Effector memory CD8-positive, alpha-beta T cell (primary cell): ENCODE measurements at regions not wholly inside any gene's neighbourhood (a gene's known extent, or its start where the extent isn't known, plus 50 kb on each side); places are given as distances from the start of the nearest gene placed in this dataset.
"Not testable (repeated sequence)": the region's sequence is repeated elsewhere in the genome, so short reads cannot be mapped to it uniquely, and the experiment has no call there.

ENCODE experiments used
- ATAC-seq: fragments of 150-1000 bp; cut with Tn5 transposase; replicated peaks from 2 replicates; pipeline ENCODE4 v1.10.0; 2021; ENCODE audit warnings: mild to moderate bottlenecking, moderate library complexity
- DNase-seq, 3 experiments: peaks; one replicate each; pipeline ENCODE4 v3.0.0; 2021
- H3K27ac Mint-ChIP-seq, 2 donors: one replicate each; pipeline ENCODE4 v1.8.0; 2022; ENCODE audit warnings: mild to moderate bottlenecking in 2 of 2, mixed read lengths in 2 of 2, moderate library complexity in 2 of 2
- H3K27me3 Mint-ChIP-seq, 2 donors: one replicate each; pipeline ENCODE4 v1.8.0; 2022; ENCODE audit warnings: mixed read lengths in 2 of 2
- H3K36me3 Mint-ChIP-seq: one replicate; pipeline ENCODE4 v1.8.0; 2022; ENCODE audit warnings: mild to moderate bottlenecking, moderate library complexity, mixed read lengths; ENCODE audit not compliant: insufficient read depth
- H3K4me1 Mint-ChIP-seq, 2 donors: one replicate each; pipeline ENCODE4 v1.8.0; 2022; ENCODE audit warnings: low read depth in 2 of 2, mixed read lengths in 2 of 2
- H3K4me3 Mint-ChIP-seq, 2 donors: one replicate each; pipeline ENCODE4 v1.8.0; 2022; ENCODE audit warnings: mild to moderate bottlenecking in 2 of 2, mixed read lengths in 2 of 2, moderate library complexity in 2 of 2
- H3K9me3 Mint-ChIP-seq, 2 donors: one replicate each; pipeline ENCODE4 v1.8.0; 2022; ENCODE audit warnings: mixed read lengths in 2 of 2

- Mint-ChIP-seq H3K27me3 (peaks cover 57 to 77% of the 10 kb centered on the region in 2 donors), H3K27ac (no peak overlapping the region), H3K9me3 (no peaks in the 10 kb centered on the region), H3K36me3 (no peaks in the 10 kb centered on the region), H3K4me3 (no peak overlapping the region), H3K4me1 (peaks cover 0 to 4% of the 10 kb centered on the region in 2 donors)
- no peak for ATAC-seq
- no peak for DNase-seq
These were observed 221.9 kb downstream of the SREK1 start for GRCh38 chr5:66365981-66366380.

GRCh38 chr5:66367814-66368541 is 223.9 kb downstream of the SREK1 start:
- Mint-ChIP-seq H3K27me3 (peaks cover 51 to 73% of the 10 kb centered on the region in 2 donors), H3K36me3 (no peaks in the 10 kb centered on the region), H3K4me1 (peaks cover 0 to 4% of the 10 kb centered on the region in 2 donors), H3K4me3 (no peak overlapping the region), H3K9me3 (no peaks in the 10 kb centered on the region), H3K27ac (no peak overlapping the region)
- DNase-seq: no peak
- no peak for ATAC-seq

GRCh38 chr5:66368811-66369210 is 224.7 kb downstream of the SREK1 start:
- DNase-seq (no peak), ATAC-seq (no peak)
- H3K9me3 Mint-ChIP-seq: no peaks in the 10 kb centered on the region
- H3K36me3 Mint-ChIP-seq: no peaks in the 10 kb centered on the region
- peaks cover 46 to 64% of the 10 kb centered on the region in 2 donors for H3K27me3 Mint-ChIP-seq
- H3K27ac Mint-ChIP-seq: no peak overlapping the region
- H3K4me1 Mint-ChIP-seq: peaks cover 0 to 4% of the 10 kb centered on the region in 2 donors
- no peak overlapping the region for H3K4me3 Mint-ChIP-seq

- Mint-ChIP-seq H3K27ac (no peak overlapping the region), H3K4me1 (no peaks in the 10 kb centered on the region), H3K36me3 (no peaks in the 10 kb centered on the region), H3K27me3 (peaks cover 22 to 49% of the 10 kb centered on the region in 2 donors), H3K4me3 (no peak overlapping the region), H3K9me3 (peaks cover 4 to 14% of the 10 kb centered on the region in 2 donors)
- ATAC-seq (no peak), DNase-seq (no peak)
These were observed 218.4 kb upstream of the MAST4 start for GRCh38 chr5:66377747-66378146.

GRCh38 chr5:66378407-66378806 is 217.8 kb upstream of the MAST4 start:
- H3K4me1 Mint-ChIP-seq: no peaks in the 10 kb centered on the region
- H3K36me3 Mint-ChIP-seq: no peaks in the 10 kb centered on the region
- DNase-seq: no peak
- peaks cover 22 to 49% of the 10 kb centered on the region in 2 donors for H3K27me3 Mint-ChIP-seq
- peaks cover 4 to 14% of the 10 kb centered on the region in 2 donors for H3K9me3 Mint-ChIP-seq
- no peak overlapping the region for H3K27ac Mint-ChIP-seq
- no peak overlapping the region for H3K4me3 Mint-ChIP-seq
- ATAC-seq: no peak

DNA sequence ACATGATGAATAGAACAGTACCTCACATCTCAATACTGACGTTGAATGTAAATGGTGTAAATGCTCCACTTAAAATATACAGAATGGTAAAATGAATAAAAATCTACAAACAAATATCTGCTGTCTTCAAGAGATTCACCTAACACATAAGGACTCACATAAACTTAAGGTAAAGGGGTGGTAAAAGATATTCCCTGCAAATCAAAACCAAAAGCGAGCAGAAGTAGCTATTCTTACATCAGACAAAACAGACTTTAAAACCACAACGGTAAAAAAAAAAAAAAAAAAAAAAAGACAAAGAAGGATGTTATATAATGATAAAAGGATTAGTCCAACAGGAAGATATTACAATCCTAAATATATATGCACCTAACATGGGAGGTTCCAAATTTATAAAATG is 214.0 kb upstream of the MAST4 start:
- H3K4me3 Mint-ChIP-seq: no peak overlapping the region
- no peak for ATAC-seq
- peaks cover 4 to 14% of the 10 kb centered on the region in 2 donors for H3K9me3 Mint-ChIP-seq
- DNase-seq: no peak
- no peak overlapping the region for H3K27ac Mint-ChIP-seq
- H3K4me1 Mint-ChIP-seq: no peaks in the 10 kb centered on the region
- H3K36me3 Mint-ChIP-seq: no peaks in the 10 kb centered on the region
- H3K27me3 Mint-ChIP-seq: peaks cover 16 to 39% of the 10 kb centered on the region in 2 donors

DNA sequence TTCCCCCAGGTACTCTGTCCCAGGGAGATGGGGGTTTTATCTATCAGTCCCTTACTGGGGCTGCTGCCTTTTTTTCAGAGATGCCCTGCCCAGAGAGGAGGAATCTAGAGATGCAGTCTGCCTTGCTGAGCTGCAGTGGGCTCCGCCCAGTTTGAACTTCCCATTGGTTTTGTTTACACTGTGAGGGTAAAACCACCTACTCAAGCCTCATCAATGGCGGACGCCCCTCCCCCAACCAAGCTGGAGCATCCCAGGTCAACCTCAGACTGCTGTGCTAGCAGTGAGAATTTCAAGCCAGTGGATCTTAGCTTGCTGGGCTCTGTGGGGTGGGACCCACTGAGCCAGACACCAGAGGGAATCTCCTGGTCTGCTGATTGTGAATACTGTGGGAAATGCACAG is 191.0 kb upstream of the MAST4 start:
- H3K36me3 Mint-ChIP-seq, ATAC-seq, H3K4me3 Mint-ChIP-seq: not testable (repeated sequence)

DNA sequence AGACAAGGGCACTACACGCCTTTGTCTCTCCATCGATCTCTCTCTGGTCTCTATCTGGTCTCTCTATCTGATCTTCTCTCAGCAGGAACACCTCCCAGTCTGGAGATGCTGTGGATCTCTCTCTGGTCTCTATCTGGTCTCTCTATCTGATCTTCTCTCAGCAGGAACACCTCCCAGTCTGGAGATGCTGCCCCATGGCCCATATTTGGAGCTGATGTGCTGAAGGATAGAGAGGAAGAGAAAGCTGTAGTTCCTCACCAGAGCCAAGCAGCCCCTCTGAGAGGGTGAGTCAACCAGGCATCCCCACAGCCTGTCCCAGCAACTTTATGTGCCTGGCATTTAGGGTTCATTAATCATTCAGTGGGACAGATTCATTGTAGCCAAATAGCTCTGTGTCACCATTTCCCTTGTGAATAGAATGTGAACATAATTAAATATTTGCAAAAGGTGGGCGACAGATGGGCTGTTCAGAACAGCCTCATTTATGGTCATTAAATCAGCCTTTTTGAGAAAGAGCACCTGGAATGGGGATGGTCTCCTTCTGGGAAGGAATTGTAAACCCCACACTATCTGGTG is 189.3 kb upstream of the MAST4 start:
- H3K4me1 Mint-ChIP-seq: peaks cover 0 to 2% of the 10 kb centered on the region in 2 donors
- H3K36me3 Mint-ChIP-seq: no peaks in the 10 kb centered on the region
- no peak for ATAC-seq
- H3K4me3 Mint-ChIP-seq: no peak overlapping the region
- no peak for DNase-seq
- H3K27me3 Mint-ChIP-seq: peaks cover 42 to 65% of the 10 kb centered on the region in 2 donors
- no peaks in the 10 kb centered on the region for H3K9me3 Mint-ChIP-seq
- no peak overlapping the region for H3K27ac Mint-ChIP-seq

More for the DNA sequence above, 191.0 kb upstream of the MAST4 start:
- H3K27me3 Mint-ChIP-seq: peaks cover 42 to 65% of the 10 kb centered on the region in 2 donors
- DNase-seq, H3K27ac Mint-ChIP-seq, H3K4me1 Mint-ChIP-seq, H3K9me3 Mint-ChIP-seq: not testable (repeated sequence)

GRCh38 chr5:66407765-66408164 is 188.4 kb upstream of the MAST4 start:
- DNase-seq (no peak), ATAC-seq (no peak)
- Mint-ChIP-seq H3K27me3 (peaks cover 39 to 64% of the 10 kb centered on the region in 2 donors), H3K4me3 (no peak overlapping the region), H3K36me3 (no peaks in the 10 kb centered on the region), H3K27ac (no peak overlapping the region), H3K4me1 (peaks cover 0 to 2% of the 10 kb centered on the region in 2 donors), H3K9me3 (no peaks in the 10 kb centered on the region)

DNA sequence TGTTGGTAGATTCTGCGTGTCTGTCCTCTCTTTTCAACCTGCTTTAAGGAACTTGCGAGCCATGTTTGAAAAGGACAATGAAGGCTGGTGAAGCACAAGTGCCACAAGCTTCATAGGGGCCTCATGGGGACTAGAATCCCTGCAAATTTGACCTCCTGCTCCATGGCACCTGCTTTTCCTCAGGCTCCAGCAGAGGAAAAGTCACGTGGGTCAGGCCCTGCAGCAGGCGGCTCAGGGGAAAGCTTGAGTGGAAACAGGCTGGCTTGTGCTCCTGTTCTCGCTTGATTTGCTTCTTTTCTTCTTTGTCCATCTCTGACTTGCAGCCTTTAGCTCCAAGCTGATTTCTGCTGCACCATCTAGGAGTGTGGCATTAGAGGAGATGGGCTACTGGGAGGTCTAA is 187.6 kb upstream of the MAST4 start:
- H3K4me3 Mint-ChIP-seq: no peak overlapping the region
- DNase-seq (no peak), ATAC-seq (no peak)
- H3K9me3 Mint-ChIP-seq: no peaks in the 10 kb centered on the region
- peaks cover 0 to 2% of the 10 kb centered on the region in 2 donors for H3K4me1 Mint-ChIP-seq
- H3K36me3 Mint-ChIP-seq: no peaks in the 10 kb centered on the region
- H3K27me3 Mint-ChIP-seq: peaks cover 32 to 55% of the 10 kb centered on the region in 2 donors
- H3K27ac Mint-ChIP-seq: no peak overlapping the region

DNA sequence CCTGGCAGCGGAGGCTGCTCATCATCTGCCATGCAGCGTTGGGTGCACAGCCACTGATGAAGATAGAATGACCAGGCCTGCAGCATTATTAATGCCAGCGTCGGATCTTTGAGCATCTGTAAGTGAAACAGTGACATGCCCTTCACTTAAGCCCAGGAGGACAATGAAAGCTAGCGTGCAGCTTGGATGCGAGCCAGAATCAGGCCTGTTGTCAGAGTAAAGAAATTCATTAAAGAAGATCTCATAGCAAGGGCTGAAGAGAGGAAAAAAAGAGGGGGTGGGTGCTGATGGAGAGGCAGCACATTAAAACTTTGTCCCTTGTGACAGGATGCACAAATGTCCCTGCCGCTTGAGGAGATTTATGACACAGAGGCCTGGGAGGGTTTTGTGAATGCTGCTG is 186.1 kb upstream of the MAST4 start:
- ATAC-seq (no peak), DNase-seq (no peak)
- Mint-ChIP-seq H3K27me3 (peaks cover 33 to 52% of the 10 kb centered on the region in 2 donors), H3K4me1 (peaks cover 0 to 2% of the 10 kb centered on the region in 2 donors), H3K27ac (no peak overlapping the region), H3K4me3 (no peak overlapping the region), H3K9me3 (no peaks in the 10 kb centered on the region), H3K36me3 (no peaks in the 10 kb centered on the region)

DNA sequence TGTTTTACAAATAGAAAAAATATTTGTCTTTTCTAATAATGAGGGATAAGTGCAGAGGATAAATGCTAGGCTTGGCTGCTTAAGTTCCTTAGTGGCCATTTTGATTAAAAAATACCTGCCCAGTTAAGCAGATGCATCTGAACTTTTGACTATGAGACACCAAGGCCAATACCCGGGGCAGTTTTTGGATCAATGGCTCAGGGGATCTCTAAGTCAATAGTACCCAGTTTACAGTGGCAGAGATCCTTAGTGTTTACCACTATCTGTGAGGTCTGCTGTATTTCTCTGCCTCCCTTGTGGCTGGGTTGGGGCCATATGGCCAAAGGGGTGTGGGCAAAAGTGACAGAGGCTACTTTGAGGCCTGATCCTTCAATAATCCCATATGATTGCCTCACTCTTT is 184.5 kb upstream of the MAST4 start:
- Mint-ChIP-seq H3K4me3 (no peak overlapping the region), H3K27ac (no peak overlapping the region), H3K27me3 (peaks cover 34 to 39% of the 10 kb centered on the region in 2 donors), H3K36me3 (no peaks in the 10 kb centered on the region), H3K4me1 (peaks cover 0 to 2% of the 10 kb centered on the region in 2 donors), H3K9me3 (no peaks in the 10 kb centered on the region)
- DNase-seq: no peak
- no peak for ATAC-seq

- H3K4me1 Mint-ChIP-seq: no peaks in the 10 kb centered on the region
- H3K27me3 Mint-ChIP-seq: peaks cover 17 to 20% of the 10 kb centered on the region in 2 donors
- H3K4me3 Mint-ChIP-seq: no peak overlapping the region
- ATAC-seq (no peak), DNase-seq (no peak)
- H3K36me3 Mint-ChIP-seq: no peaks in the 10 kb centered on the region
- H3K27ac Mint-ChIP-seq: no peak overlapping the region
- no peaks in the 10 kb centered on the region for H3K9me3 Mint-ChIP-seq
These were observed 182.3 kb upstream of the MAST4 start for GRCh38 chr5:66413931-66414330.

- H3K4me1 Mint-ChIP-seq: no peaks in the 10 kb centered on the region
- no peak for ATAC-seq
- H3K9me3 Mint-ChIP-seq: no peaks in the 10 kb centered on the region
- peaks cover 11 to 21% of the 10 kb centered on the region in 2 donors for H3K27me3 Mint-ChIP-seq
- H3K4me3 Mint-ChIP-seq: no peak overlapping the region
- no peak for DNase-seq
- no peak overlapping the region for H3K27ac Mint-ChIP-seq
- H3K36me3 Mint-ChIP-seq: no peaks in the 10 kb centered on the region
These were observed 181.0 kb upstream of the MAST4 start for GRCh38 chr5:66415208-66415607.
